H1 (cell line): ENCODE measurements at regions not wholly inside any gene's neighbourhood (a gene's known extent, or its start where the extent isn't known, plus 50 kb on each side); places are given as distances from the start of the nearest gene placed in this dataset.
A peak's percentile ranks its signal among the peaks of the same experiment; 100 is the strongest.

ENCODE experiments used
- CTCF ChIA-PET: fragments of 300-600 bp; sonication (Branson Sonifier 250); formaldehyde crosslinking; loops from one replicate; lab custom pipeline; 2021; ENCODE audit not compliant: partially characterized antibody; lab: Charles Lee
- POLR2A ChIA-PET: fragments of 300-600 bp; sonication (Branson Sonifier 250); formaldehyde crosslinking; loops from one replicate; lab custom pipeline; 2021; ENCODE audit warnings: inconsistent platforms; ENCODE audit not compliant: partially characterized antibody; lab: Charles Lee
- DNase-seq, 2 experiments: peaks; one replicate each; pipeline versions ENCODE4 v3.0.0 to v3.0.0-alpha.2; 2010 to 2022; ENCODE audit warnings: low spot score in 2 of 2, low read depth in 1 of 2, mixed read lengths in 1 of 2
- FAIRE-seq: peaks from 2 replicates; lab custom pipeline; 2011; peaks lifted over from hg19 to GRCh38; lab: Jason Lieb, UNC
- H2AFZ ChIP-seq: 2 replicates; pipeline ENCODE4 v1.8.1; 2012; ENCODE audit warnings: low read length, inconsistent platforms
- H2AK5ac ChIP-seq: 2 replicates; pipeline ENCODE4 v1.6.1; 2013; ENCODE audit warnings: low read depth, low read length
- H2BK120ac ChIP-seq: replicated peaks from 2 replicates; pipeline ENCODE3; 2013; ENCODE audit warnings: low read depth, low read length, inconsistent platforms
- H2BK12ac ChIP-seq: 2 replicates; pipeline ENCODE4 v1.6.1; 2013; ENCODE audit warnings: low read depth, low read length
- H2BK15ac ChIP-seq: 2 replicates; pipeline ENCODE4 v1.6.1; 2013; ENCODE audit warnings: low read length
- H2BK20ac ChIP-seq: 2 replicates; pipeline ENCODE4 v1.6.1; 2013; ENCODE audit warnings: low read length
- H2BK5ac ChIP-seq: 2 replicates; pipeline ENCODE4 v1.6.1; 2013; ENCODE audit warnings: low read depth, low read length
- H3K14ac ChIP-seq: 2 replicates; pipeline ENCODE4 v1.6.1; 2013; ENCODE audit warnings: inconsistent platforms; ENCODE audit not compliant: insufficient read length
- H3K18ac ChIP-seq: 2 replicates; pipeline ENCODE4 v1.6.1; 2013; ENCODE audit warnings: low read length; ENCODE audit errors: extremely low read depth
- H3K23ac ChIP-seq: 2 replicates; pipeline ENCODE4 v1.6.1; 2013; ENCODE audit warnings: inconsistent platforms; ENCODE audit not compliant: insufficient read length
- H3K23me2 ChIP-seq: 2 replicates; pipeline ENCODE4 v1.6.1; 2013; ENCODE audit warnings: low read depth, low read length
- H3K27ac ChIP-seq: 2 replicates; pipeline ENCODE4 v1.6.1; 2011; ENCODE audit warnings: low read depth, low read length, inconsistent platforms
- H3K27me3 ChIP-seq, 4 experiments: replicated peaks in 1 of 4; 1 replicate in 1 of 4; 2 replicates in 3 of 4; pipeline versions ENCODE4 v1.6.1 to v1.8.1; 2011 to 2013; ENCODE audit warnings: low read length in 3 of 4, mild to moderate bottlenecking in 3 of 4, inconsistent platforms in 2 of 4, mixed read lengths in 2 of 4, moderate library complexity in 1 of 4; ENCODE audit not compliant: control insufficient read depth in 3 of 4, insufficient read depth in 3 of 4; ENCODE audit errors: extremely low read depth in 1 of 4
- H3K36me3 ChIP-seq, 4 experiments: 2 replicates each; pipeline versions ENCODE4 v1.6.1 to v1.8.1; 2011 to 2013; ENCODE audit warnings: mild to moderate bottlenecking in 4 of 4, low read length in 3 of 4, moderate library complexity in 2 of 4, control low read depth in 1 of 4, inconsistent platforms in 1 of 4; ENCODE audit not compliant: insufficient read depth in 4 of 4, control insufficient read depth in 2 of 4
- H3K4ac ChIP-seq: replicated peaks from 2 replicates; pipeline ENCODE3; 2013; ENCODE audit warnings: low read length, low read depth, mixed read lengths, inconsistent platforms; ENCODE audit not compliant: insufficient read length
- H3K4me1 ChIP-seq, 4 experiments: replicated peaks in 1 of 4; 1 replicate in 1 of 4; 2 replicates in 3 of 4; pipeline versions ENCODE4 v1.6.1 to v1.8.1; 2011 to 2013; ENCODE audit warnings: low read length in 3 of 4, inconsistent platforms in 2 of 4, mixed read lengths in 1 of 4; ENCODE audit not compliant: insufficient read depth in 4 of 4, control insufficient read depth in 3 of 4
- H3K4me2 ChIP-seq, 2 experiments: 2 replicates each; pipeline versions ENCODE4 v1.6.1 to v1.8.1; 2011 to 2013; ENCODE audit warnings: low read depth in 2 of 2, low read length in 2 of 2, control low read depth in 1 of 2, inconsistent platforms in 1 of 2, mild to moderate bottlenecking in 1 of 2; ENCODE audit not compliant: insufficient read depth in 1 of 2
- H3K4me3 ChIP-seq, 4 experiments: fragments of 200-600, 300-600 bp in 1 of 4; sonication (generic), shearing (Covaris generic), sonication (Bioruptor Twin) in 1 of 4; 2 replicates each; pipeline versions ENCODE4 v1.5.1 to v1.8.1; 2011 to 2016; ENCODE audit warnings: low read length in 4 of 4, low read depth in 3 of 4, control low read depth in 2 of 4, inconsistent platforms in 2 of 4, mild to moderate bottlenecking in 2 of 4, mixed read lengths in 1 of 4, moderate library complexity in 1 of 4; ENCODE audit not compliant: insufficient read depth in 2 of 4; ENCODE audit errors: extremely low read depth in 1 of 4
- H3K56ac ChIP-seq: replicated peaks from 2 replicates; pipeline ENCODE3; 2013; ENCODE audit warnings: low read depth, mild to moderate bottlenecking, mixed read lengths, low read length, inconsistent platforms; ENCODE audit not compliant: insufficient read length
- H3K79me1 ChIP-seq: 2 replicates; pipeline ENCODE4 v1.6.1; 2013; ENCODE audit warnings: low read depth, low read length, control low read depth
- H3K79me2 ChIP-seq, 2 experiments: 2 replicates each; pipeline versions ENCODE4 v1.6.1 to v1.8.1; 2012 to 2013; ENCODE audit warnings: low read length in 2 of 2, mild to moderate bottlenecking in 2 of 2, inconsistent platforms in 1 of 2; ENCODE audit not compliant: insufficient read depth in 2 of 2, control insufficient read depth in 1 of 2
- H3K9ac ChIP-seq, 4 experiments: replicated peaks in 1 of 4; 1 replicate in 1 of 4; 2 replicates in 3 of 4; pipeline versions ENCODE4 v1.6.1 to v1.8.1; 2011 to 2013; ENCODE audit warnings: low read depth in 3 of 4, low read length in 3 of 4, control low read depth in 2 of 4, mild to moderate bottlenecking in 2 of 4, moderate library complexity in 2 of 4, inconsistent platforms in 1 of 4; ENCODE audit errors: extremely low read depth in 1 of 4
- H3K9me3 ChIP-seq, 2 experiments: 2 replicates each; pipeline versions ENCODE4 v1.6.1 to v1.8.1; 2012 to 2013; ENCODE audit warnings: mild to moderate bottlenecking in 2 of 2, moderate library complexity in 2 of 2, control low read depth in 1 of 2, inconsistent platforms in 1 of 2, low read depth in 1 of 2, low read length in 1 of 2, mixed read lengths in 1 of 2; ENCODE audit not compliant: insufficient read depth in 2 of 2
- H4K20me1 ChIP-seq, 2 experiments: replicated peaks in 1 of 2; 2 replicates each; pipeline versions ENCODE3 to v1.8.1; 2011 to 2013; ENCODE audit warnings: inconsistent platforms in 2 of 2, low read length in 2 of 2, mild to moderate bottlenecking in 1 of 2; ENCODE audit not compliant: insufficient read depth in 2 of 2, control insufficient read depth in 1 of 2
- H4K5ac ChIP-seq: 2 replicates; pipeline ENCODE4 v1.6.1; 2013; ENCODE audit warnings: low read length, low read depth, mixed read lengths, inconsistent platforms; ENCODE audit not compliant: insufficient read length
- H4K8ac ChIP-seq: 2 replicates; pipeline ENCODE4 v1.8.0; 2013; ENCODE audit warnings: mild to moderate bottlenecking, moderate library complexity, low read length, inconsistent platforms; ENCODE audit not compliant: insufficient read depth; ENCODE audit errors: extremely low read depth
- H4K91ac ChIP-seq: replicated peaks from 2 replicates; pipeline ENCODE3; 2013; ENCODE audit warnings: low read length, mixed read lengths, inconsistent platforms; ENCODE audit not compliant: insufficient read length
- CHD1 ChIP-seq: IDR thresholded peaks from 2 replicates; pipeline ENCODE4 v1.6.1; 2012; ENCODE audit warnings: low read depth, low read length, improper control_type of control experiment
- FOSL1 ChIP-seq: IDR thresholded peaks from 2 replicates; pipeline ENCODE4 v1.6.1; 2011; ENCODE audit warnings: mild to moderate bottlenecking, low read depth, low read length, moderate library complexity; ENCODE audit not compliant: insufficient read depth
- GABPA ChIP-seq: IDR thresholded peaks from 2 replicates; pipeline ENCODE4 v1.6.1; 2011; ENCODE audit warnings: mild to moderate bottlenecking, low read length, moderate library complexity, borderline replicate concordance; ENCODE audit not compliant: insufficient read depth
- POLR2AphosphoS5 ChIP-seq: IDR thresholded peaks from 2 replicates; pipeline ENCODE4 v1.6.1; 2011; ENCODE audit warnings: low read depth, low read length
- SIX5 ChIP-seq: IDR thresholded peaks from 2 replicates; pipeline ENCODE4 v1.6.1; 2011; ENCODE audit warnings: mild to moderate bottlenecking, low read depth, low read length
- TAF7 ChIP-seq: optimal IDR thresholded peaks from 2 replicates; pipeline ENCODE3; 2011; ENCODE audit warnings: low read depth, mild to moderate bottlenecking, inconsistent platforms, low read length, moderate library complexity, borderline replicate concordance
- ZNF274 ChIP-seq: IDR thresholded peaks from 2 replicates; pipeline ENCODE4 v1.7.0; 2012; ENCODE audit warnings: low read length, borderline replicate concordance; ENCODE audit errors: extremely low read depth
- WGBS, 2 experiments: shearing (Covaris generic) in 1 of 2; methylation state at CpG; one replicate each; pipeline versions ENCODE4 v1.1.6 to v1.1.7; 2013 to 2015; ENCODE audit warnings: low lambda C conversion rate in 2 of 2, mixed read lengths in 2 of 2, inconsistent platforms in 1 of 2, low coverage in 1 of 2, missing lambda C conversion rate in 1 of 2; ENCODE audit not compliant: insufficient replicate concordance in 2 of 2, insufficient coverage in 1 of 2, insufficient read length in 1 of 2; ENCODE audit errors: extremely low coverage in 1 of 2, missing lambda C conversion rate in 1 of 2; 5-methylcytosine and 5-hydroxymethylcytosine counted together
- TF ChIP-seq, protein P1 (sequence below): IDR thresholded peaks from 2 replicates; pipeline ENCODE4 v1.6.1; 2012; ENCODE audit warnings: low read length, inconsistent platforms

DNA sequence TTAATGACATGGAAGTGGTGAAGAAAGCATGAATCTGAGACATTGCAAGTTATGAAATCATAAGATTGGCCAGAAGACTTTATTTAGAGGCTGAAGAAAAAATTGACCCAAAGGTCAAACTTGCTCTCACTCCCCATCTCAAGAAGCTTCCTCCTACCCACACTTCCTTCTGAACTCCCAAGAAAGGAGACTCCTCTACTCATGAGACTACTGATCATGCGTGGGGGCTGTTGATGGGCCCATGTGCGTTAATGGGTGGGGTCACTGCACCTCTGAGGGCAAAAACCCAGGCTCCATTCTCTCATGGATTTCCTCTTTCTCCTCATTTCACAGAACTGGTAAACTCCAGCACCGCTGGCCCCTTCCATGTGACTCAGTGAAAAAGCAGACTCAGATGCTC lies 470.6 kb upstream of the ARID1B start:
- FAIRE-seq = no peak
- Histone ChIP-seq H3K4me2 (no peak overlapping the region), H3K79me2 (no peaks in the 10 kb centered on the region), H2BK120ac (no peak overlapping the region), H3K27me3 (no peaks in the 10 kb centered on the region), H3K27ac (no peak overlapping the region), H3K56ac (no peak overlapping the region), H3K79me1 (no peaks in the 10 kb centered on the region), H4K20me1 (no peaks in the 10 kb centered on the region), H3K23ac (no peak overlapping the region), H3K23me2 (no peaks in the 10 kb centered on the region), H4K8ac (no peak overlapping the region), H2AFZ (peak overlapping the region; percentile 40; the same call in 1 of the 2 replicates), H4K5ac (no peak overlapping the region), H3K4ac (no peak overlapping the region), H2BK15ac (no peak overlapping the region), H2BK12ac (no peak overlapping the region), H3K14ac (no peak overlapping the region), H2AK5ac (no peak overlapping the region), H3K4me3 (no peak overlapping the region), H3K36me3 (no peaks in the 10 kb centered on the region; a peak in 1 of 8 replicates), H2BK5ac (no peak overlapping the region), H3K9me3 (no peaks in the 10 kb centered on the region; a peak in 1 of 4 replicates), H4K91ac (no peak overlapping the region), H2BK20ac (no peak overlapping the region), H3K9ac (no peak overlapping the region), H3K4me1 (no peaks in the 10 kb centered on the region), H3K18ac (no peak overlapping the region)
- CTCF ChIA-PET = interaction anchor here (2.7 kb wide), 1 partner anchor 53 kb away, joined by 8 read pairs; no protein-coding TSS in a partner anchor
- TF ChIP-seq FOSL1 (no peak), GABPA (no peak), SIX5 (no peak), POLR2AphosphoS5 (no peak), TAF7 (no peak), CHD1 (no peak), ZNF274 (no peak)
- TF ChIP-seq, protein P1, sequence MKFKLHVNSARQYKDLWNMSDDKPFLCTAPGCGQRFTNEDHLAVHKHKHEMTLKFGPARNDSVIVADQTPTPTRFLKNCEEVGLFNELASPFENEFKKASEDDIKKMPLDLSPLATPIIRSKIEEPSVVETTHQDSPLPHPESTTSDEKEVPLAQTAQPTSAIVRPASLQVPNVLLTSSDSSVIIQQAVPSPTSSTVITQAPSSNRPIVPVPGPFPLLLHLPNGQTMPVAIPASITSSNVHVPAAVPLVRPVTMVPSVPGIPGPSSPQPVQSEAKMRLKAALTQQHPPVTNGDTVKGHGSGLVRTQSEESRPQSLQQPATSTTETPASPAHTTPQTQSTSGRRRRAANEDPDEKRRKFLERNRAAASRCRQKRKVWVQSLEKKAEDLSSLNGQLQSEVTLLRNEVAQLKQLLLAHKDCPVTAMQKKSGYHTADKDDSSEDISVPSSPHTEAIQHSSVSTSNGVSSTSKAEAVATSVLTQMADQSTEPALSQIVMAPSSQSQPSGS = no peak
- POLR2A ChIA-PET = no interaction called here
- 93% methylated on average over 3 of the region's 3 CpGs; no CpG with 5 or more reads in 1 of the 2 experiments for WGBS, 2 experiments
- no peak for DNase-seq
